Gastroesophageal sphincter (tissue), 3 donors: ENCODE measurements at regions not wholly inside any gene's neighbourhood (a gene's known extent, or its start where the extent isn't known, plus 50 kb on each side); places are given as distances from the start of the nearest gene placed in this dataset.

ENCODE experiments used
- CTCF ChIP-seq, 4 experiments: fragments of 200-600 bp in 2 of 4; fragments of 450-650 bp in 2 of 4; sonication (generic) in 1 of 4; IDR thresholded peaks; one replicate each; pipeline ENCODE4 v1.5.1; 2017 to 2019; ENCODE audit warnings: antibody characterized with exemption in 4 of 4, mild to moderate bottlenecking in 2 of 4, moderate library complexity in 2 of 4
- EP300 ChIP-seq: sonication (generic); formaldehyde crosslinking; IDR thresholded peaks from one replicate; pipeline ENCODE4 v1.6.1; 2017; ENCODE audit warnings: antibody characterized with exemption, mild to moderate bottlenecking

- TF ChIP-seq EP300 (no peak), CTCF (IDR thresholded peaks at IDR 0.05) (no peak)
Observed at GRCh38 chr5:61621202-61621650, 289.2 kb downstream of the ZSWIM6 start.
